ENCODE measurements at regions not wholly inside any gene's neighbourhood (a gene's known extent, or its start where the extent isn't known, plus 50 kb on each side); places are given as distances from the start of the nearest gene placed in this dataset.

GRCh38 chr1:199283794-199284193 lies 645.0 kb downstream of the PTPRC start:
- DNase-seq (ENCODE audit: low spot score) = no peak

- no peak for DNase-seq (ENCODE audit: low spot score)
These were observed 648.4 kb downstream of the PTPRC start for GRCh38 chr1:199287206-199287605.

GRCh38 chr1:199287647-199288046 lies 648.8 kb downstream of the PTPRC start:
- DNase-seq (ENCODE audit: low spot score) = no peak

GRCh38 chr1:199290186-199290585 lies 651.3 kb downstream of the PTPRC start:
- DNase-seq (ENCODE audit: low spot score) = no peak

GRCh38 chr1:199291022-199291740 lies 652.3 kb downstream of the PTPRC start:
- no peak for DNase-seq (ENCODE audit: low spot score)

- DNase-seq (ENCODE audit: low spot score) = no peak
These were observed 654.1 kb downstream of the PTPRC start for GRCh38 chr1:199292896-199293295.

- DNase-seq (ENCODE audit: low spot score) = no peak
These were observed 656.3 kb downstream of the PTPRC start for GRCh38 chr1:199295107-199295506.

- DNase-seq (ENCODE audit: low spot score) = no peak
These were observed 658.3 kb downstream of the PTPRC start for GRCh38 chr1:199297174-199297573.

- no peak for DNase-seq (ENCODE audit: low spot score)
These were observed 659.0 kb downstream of the PTPRC start for GRCh38 chr1:199297887-199298286.

- DNase-seq (ENCODE audit: low spot score) = no peak
These were observed 660.0 kb downstream of the PTPRC start for GRCh38 chr1:199298825-199299224.

- no peak for DNase-seq (ENCODE audit: low spot score)
These were observed 662.8 kb downstream of the PTPRC start for GRCh38 chr1:199301472-199302217.

- no peak for DNase-seq (ENCODE audit: low spot score)
These were observed 663.7 kb downstream of the PTPRC start for GRCh38 chr1:199302554-199302953.

- DNase-seq (ENCODE audit: low spot score) = no peak
These were observed 664.2 kb downstream of the PTPRC start for GRCh38 chr1:199303035-199303434.

GRCh38 chr1:199305053-199305452 lies 666.2 kb downstream of the PTPRC start:
- DNase-seq (ENCODE audit: low spot score) = no peak

GRCh38 chr1:199307496-199308264 lies 668.8 kb downstream of the PTPRC start:
- no peak for DNase-seq (ENCODE audit: low spot score)

- no peak for DNase-seq (ENCODE audit: low spot score)
These were observed 669.6 kb downstream of the PTPRC start for GRCh38 chr1:199308349-199308846.

GRCh38 chr1:199310708-199311107 lies 671.9 kb downstream of the PTPRC start:
- no peak for DNase-seq (ENCODE audit: low spot score)

- DNase-seq (ENCODE audit: low spot score) = no peak
These were observed 672.8 kb downstream of the PTPRC start for GRCh38 chr1:199311478-199312262.

- DNase-seq (ENCODE audit: low spot score) = no peak
These were observed 673.8 kb downstream of the PTPRC start for GRCh38 chr1:199312626-199313025.

GRCh38 chr1:199313444-199313843 lies 674.6 kb downstream of the PTPRC start:
- DNase-seq (ENCODE audit: low spot score) = no peak

GRCh38 chr1:199319341-199319740 lies 680.5 kb downstream of the PTPRC start:
- DNase-seq (ENCODE audit: low spot score) = no peak

- DNase-seq (ENCODE audit: low spot score) = no peak
These were observed 683.4 kb downstream of the PTPRC start for GRCh38 chr1:199322278-199322677.
